Stimulated activated CD4-positive, alpha-beta T cell treated with anti-CD3 and anti-CD28 coated beads, Interleukin-15, amount 100 ng/mL, for 24 hours (primary cell): ENCODE measurements at regions not wholly inside any gene's neighbourhood (a gene's known extent, or its start where the extent isn't known, plus 50 kb on each side); places are given as distances from the start of the nearest gene placed in this dataset.

Experiments used
- DNase-seq: peaks from one replicate; pipeline ENCODE4 v3.0.0-alpha.2; 2020

DNA sequence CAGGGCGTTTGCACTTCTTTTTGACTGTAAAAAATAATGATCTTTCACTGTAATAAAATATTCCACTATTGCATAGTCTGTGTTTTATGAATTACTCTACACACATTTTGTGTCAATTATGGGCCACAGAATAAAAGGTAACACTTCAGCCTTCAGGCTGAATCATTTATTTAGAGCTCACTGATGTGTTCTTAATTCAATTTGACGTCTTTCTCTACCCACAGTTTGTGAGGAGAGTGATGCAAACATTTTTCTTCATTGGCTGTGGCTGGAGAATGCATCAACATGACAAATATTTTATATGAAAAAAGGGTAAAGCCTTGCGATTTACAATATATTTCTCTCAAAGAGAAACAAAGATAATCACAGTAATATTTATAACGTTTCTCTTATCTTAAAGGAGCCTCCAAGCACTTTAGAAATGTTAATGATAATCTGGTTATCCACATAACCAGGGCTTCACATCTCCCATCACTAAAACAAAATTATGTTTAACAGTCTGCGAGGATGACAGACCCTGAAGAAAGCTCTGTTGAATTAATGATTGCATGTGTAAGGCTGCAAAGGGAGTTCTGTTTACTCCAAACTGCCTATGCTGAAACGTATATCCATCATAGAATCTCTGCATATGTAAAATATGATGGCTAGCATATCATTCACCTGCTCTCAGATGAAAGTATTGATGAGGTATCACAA is 951.3 kb downstream of the ZPLD1 start:
- DNase-seq: no peak

DNA sequence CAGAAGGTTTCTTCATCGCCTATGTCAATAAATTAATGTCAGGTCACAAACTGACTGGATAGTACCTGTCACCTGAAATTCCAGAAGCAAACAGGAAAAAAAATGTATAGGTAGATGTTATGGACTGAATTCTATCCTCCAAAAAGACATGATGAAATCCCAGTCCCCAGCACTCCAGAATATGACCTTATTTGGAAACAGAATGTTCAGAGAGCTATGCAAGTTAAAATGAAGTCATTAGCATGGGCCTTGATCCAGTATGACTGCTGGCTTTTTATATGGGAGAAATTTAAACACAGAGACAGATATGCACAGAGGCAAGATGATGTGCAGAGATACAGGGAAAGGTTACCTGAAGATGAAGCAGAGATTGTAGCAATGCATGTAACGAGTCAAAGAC is 953.4 kb downstream of the ZPLD1 start:
- DNase-seq: no peak

DNA sequence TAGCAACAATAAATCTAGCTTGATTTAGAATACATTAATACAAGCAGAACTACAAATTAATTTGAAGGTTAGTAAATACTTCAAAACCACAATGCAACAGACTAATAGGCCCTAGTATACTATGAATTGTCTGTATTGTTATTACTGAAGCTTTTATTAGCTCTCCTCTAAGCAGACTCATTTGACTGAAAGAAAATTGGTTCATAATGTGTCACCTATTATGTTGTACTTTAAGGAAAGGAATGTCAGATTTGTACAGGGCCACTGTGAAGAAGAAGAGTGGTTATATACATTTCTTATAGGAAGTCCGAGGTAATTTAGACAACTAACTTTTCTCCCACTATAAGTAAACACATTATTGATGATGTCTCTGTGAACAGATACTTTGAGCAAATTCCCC is 954.5 kb downstream of the ZPLD1 start:
- no peak for DNase-seq

DNA sequence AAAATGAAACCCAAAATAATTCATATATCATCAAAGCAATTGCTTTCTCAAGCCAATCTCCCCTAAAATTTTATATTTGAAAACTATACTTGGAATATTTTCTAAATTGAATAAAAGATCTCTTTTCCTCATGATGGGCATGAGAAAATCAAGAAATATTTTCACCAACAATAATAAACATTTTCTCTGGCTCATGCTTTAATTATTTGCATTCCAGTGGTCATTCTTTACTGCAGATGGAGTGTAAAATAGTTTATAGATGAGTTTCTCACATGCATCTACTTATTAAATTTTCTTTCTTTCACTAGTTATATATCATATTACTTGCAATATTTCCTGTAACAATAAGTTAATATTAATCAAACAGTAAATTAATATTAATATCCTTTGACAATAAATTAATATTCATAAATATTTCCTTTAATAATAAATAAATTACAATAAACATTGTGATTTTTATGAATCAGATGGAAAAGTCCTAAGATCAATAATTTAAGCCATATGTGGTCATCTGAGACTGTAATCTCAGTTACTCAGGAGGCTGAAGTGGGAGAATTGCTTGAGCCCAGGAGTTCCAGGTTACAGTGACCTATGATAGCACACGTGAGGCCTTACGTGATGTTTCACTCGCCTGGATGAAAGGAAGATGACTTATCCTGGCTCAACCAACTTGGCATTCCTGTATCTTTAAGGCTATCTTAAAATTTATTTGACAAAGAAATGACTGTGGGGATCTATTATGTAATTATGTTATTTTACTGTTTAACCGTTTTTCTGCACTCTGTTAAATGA is 958.8 kb downstream of the ZPLD1 start:
- no peak for DNase-seq

DNA sequence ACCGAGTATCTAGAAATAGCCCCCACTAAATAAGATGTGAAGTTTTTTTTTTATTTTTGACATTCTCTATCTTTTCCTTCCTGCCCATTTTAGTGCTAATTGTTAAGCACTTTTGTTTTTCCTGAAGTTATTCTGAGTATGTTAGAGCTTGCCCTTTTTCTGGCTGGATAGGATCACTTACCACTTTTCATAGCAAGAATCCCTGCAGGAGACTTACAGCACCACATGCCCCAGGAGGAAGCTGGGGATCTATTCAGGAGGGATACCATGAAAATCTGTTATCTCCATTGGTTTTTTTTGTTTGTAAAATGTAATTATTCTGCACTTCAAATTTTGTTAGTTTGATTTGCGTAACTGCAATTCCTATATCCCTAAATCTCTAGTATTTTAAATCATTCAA is 968.4 kb downstream of the ZPLD1 start:
- DNase-seq: no peak

DNA sequence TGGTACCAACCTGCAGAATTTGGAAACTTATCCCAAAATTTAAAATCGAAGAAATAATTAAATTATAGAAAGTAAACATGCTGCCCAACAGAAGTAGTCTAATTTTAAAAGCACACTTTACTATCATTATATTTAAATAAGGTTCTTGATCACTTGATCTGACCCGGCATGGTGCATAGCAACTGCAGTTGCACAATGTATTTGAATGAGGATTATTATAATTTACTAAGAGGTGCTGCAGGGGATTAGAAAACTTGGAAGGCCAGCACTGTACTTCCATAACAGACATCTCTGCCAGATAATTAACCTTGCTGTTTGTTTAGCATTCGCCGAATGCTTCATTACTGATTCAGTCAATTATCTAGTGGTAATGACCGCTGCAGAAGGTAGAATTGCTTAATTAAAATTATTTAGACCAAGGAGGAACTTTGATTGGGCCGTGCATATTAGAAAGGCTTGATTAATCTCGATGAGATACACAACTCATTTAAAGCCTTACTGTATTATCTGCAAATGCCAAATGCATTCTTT is 971.6 kb downstream of the ZPLD1 start:
- DNase-seq: no peak

DNA sequence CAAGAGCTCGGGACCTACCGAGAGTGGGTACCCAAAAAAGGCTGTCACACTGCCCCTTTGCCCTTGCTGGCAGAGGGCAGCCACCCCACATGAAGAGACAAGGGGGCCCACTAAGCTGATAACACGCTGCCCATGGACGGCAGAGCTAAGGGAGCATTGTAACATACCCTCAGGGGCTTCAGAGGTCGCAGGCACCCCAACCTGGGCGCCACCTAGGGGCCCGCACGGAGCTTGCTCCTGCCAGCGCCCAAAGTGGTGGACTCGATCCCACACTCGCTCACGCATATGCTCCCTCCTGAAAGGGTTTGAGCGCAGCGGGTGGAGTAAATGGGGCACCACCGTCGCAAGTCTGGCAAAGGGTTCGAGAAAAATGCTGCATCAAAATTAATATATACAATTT is 975.4 kb downstream of the ZPLD1 start:
- peak; percentile 1 for DNase-seq

DNA sequence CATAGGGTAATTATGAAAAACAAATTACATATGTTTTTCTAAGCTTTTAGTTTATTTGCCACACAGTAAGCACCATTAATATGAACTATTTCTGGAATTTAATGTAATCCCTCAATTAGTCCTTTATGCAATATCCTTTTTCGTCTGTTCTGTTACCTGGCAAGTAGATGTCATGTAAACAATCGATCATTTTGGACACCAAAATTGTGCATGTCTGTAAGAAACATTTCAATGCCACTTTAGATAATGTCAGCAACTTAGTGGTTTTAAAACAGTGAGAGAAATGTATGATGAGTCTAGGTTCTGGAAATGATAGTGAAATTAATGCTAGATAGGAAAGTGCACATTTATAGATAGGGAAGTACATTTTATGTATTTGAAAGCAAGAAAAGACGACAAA is 986.6 kb downstream of the ZPLD1 start:
- DNase-seq: no peak

DNA sequence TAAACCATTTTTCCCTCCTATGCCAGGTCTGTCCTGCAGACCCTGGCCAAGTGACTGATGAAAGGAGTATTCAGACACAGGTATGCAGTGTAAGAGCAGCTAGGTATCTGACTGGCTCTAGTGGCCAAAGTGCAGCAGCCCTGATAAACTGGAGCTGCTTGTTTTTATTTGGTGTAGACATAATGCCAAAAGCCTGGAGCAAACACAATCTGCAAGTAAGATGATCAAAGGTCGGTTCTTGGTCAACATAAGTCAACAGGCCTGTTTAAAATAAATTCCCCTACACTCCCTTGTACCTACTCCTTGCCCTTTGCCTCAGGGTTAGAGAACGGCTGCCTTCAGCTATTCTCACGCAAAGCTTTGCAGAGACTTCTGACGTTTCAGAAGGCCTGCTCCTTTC is 1003.1 kb downstream of the ZPLD1 start:
- no peak for DNase-seq

DNA sequence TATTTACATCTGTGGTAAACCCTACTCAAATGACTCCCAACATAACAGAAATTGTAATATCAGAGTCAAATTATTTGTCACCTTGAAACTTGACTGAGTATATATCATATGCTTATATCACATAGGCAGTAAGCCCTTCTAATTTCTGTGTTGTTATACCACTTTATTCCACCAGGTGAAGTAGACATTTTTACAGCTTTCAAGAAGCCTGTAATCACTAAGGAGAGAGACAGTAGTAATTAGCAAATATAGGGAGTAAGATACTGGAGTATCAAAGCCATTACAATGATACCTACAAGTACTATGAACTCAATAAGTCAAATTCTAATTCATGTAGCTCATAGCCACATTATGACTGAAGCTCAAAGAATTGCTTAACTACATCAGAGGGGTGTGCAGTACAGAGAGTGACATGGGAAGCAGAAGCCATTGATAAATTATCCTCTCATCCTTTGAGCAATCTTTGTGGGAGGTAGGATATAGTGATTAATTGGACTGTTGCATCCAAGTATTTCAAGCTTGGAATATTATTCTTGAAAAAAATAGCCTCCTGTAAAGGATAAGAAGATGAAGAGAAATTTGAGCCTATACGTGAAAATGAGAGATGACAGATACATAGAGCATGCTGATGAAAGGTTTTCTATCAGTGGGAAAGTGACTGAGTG is 1005.9 kb downstream of the ZPLD1 start:
- DNase-seq: no peak

DNA sequence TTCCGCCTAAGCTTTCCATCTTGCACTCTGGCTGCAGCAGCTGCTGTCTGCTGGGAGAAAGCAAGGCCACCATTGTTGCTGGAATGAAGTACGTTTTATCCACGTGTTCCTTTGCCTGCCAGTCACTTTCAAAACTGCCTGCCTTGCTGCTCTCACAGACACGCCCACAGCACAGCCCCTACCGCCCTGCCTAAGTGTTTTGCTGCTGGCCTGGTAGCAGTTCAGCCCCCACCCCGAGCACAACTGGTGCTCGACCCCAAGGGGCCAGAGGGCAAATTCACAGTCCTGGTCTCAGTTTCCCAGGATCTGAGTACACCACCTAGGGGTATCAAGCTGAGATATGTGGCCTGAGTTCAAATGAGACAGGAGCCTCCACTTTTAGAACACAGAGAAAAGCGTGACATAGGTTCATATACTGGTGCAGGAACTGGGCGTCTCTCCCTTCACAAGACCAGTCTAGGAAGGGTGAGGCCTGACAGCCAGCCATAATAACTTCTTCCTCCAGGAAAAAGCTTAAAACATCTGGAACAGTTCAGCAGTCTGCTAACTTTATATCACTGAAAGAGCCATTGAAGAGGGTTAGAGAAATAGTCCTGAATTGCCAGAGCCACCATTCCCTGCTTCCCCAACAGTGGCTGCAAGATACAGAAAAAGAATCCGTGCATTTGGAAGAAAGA is 1012.3 kb downstream of the ZPLD1 start:
- DNase-seq: no peak

DNA sequence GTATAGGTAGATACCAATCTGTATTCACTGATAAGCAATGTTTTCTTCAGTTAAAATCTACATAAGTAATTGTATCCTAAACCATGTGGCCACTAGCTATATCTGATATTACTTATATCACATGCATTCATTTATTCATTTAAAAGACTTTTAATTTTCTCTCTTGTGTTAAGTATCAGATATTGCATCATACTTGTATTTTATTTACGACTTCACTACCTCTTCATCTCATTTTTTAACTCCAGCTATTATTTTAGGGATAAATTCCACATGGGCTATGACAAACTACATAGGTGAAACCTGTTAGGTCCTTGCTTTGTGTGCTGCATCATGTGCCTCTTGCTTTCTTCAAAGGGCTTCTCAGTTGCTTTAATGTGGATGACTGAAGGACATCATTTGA is 1018.3 kb downstream of the ZPLD1 start:
- no peak for DNase-seq

DNA sequence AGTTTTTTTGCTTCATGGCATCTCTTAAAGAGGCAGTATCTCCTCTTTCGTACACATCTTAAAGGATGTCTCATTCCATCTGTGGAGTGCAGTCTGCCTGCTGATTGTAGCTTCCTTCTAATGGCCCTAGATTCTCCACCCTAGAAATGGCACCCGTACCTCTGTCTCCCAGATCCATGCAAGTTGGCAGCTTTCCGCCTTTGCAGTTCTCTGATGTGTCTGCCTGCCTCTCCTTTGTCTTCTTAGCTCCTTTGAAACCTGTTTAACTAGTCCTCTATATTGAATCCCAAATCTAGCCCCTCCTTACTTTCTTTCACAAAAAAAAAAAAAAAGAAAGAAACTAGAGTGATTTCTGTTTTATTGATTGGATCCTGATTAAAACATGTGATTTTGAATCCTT is 1025.0 kb downstream of the ZPLD1 start:
- no peak for DNase-seq

DNA sequence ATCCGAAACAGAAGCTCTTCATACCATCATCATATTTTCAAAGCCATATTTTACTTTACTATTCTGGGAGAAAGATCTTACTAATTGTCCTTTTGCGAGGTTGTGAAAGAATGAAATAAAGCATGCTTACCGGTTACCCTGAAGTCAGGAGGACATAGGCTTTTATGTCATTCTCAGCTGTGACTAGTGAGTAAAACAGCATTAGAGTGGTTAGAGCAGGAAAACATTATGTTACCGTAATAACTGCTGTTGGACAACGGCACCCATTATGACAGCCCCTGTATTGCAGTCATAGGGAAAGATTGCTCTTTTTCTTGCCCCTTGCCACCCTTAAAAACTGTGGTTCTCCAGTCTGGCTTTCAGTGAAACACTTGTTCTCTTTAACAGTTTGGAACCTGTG is 1035.7 kb downstream of the ZPLD1 start:
- DNase-seq: no peak

DNA sequence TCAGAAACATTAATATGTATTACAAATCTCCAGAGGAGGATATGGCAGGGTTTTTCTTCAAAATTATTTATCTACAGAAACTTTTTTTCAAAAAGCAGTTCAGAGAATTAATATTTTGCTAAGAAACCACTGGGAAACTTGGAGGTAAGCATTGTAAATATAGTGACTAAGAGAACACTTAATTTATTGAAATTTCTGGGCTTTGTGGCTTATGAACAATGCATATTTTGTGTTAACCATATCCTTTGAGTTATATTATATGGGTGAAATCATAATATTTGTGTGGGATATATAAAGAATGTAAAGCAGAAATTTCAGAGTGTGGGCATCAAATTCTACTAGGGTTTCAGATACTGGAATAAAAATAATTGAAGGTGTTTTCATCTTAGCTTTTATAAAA is 1059.2 kb downstream of the ZPLD1 start:
- DNase-seq: no peak

DNA sequence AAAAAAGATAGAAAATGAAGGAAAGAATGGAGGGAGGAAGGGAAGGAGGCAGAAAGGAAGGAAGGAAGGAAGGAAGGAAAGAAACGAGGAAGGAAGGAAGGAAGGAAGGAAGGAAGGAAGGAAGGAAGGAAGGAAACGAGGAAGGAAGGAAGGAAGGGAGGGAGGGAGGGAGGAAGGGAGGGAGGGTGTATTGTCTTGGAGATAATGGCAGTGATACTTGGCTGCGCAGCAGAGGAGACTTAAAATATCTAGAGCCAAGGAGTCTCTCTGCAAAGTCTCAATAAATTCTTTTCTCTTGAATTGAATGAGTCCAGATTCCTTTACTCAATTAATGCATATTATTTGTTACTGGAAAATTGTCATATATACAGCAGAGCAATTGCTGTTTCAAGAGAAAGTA is 1059.7 kb downstream of the ZPLD1 start:
- no peak for DNase-seq

DNA sequence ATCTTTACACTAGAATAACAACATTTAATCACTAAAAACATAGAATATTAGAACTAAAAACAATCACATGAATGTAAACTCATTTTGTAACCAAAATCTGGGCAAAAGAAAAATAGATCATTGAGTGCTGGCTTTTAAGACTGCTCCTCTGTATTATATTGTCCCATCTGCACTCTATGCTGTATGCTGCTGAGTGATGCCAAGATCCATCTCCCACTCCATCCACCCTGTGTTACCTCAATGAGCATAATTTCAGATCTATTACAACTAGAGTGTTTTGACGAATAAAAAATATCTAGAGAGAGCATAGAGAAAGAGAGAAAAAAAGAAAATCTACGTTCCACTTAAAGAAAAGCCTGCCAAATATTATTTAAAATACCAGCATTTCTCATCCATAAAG is 1060.4 kb downstream of the ZPLD1 start:
- no peak for DNase-seq

DNA sequence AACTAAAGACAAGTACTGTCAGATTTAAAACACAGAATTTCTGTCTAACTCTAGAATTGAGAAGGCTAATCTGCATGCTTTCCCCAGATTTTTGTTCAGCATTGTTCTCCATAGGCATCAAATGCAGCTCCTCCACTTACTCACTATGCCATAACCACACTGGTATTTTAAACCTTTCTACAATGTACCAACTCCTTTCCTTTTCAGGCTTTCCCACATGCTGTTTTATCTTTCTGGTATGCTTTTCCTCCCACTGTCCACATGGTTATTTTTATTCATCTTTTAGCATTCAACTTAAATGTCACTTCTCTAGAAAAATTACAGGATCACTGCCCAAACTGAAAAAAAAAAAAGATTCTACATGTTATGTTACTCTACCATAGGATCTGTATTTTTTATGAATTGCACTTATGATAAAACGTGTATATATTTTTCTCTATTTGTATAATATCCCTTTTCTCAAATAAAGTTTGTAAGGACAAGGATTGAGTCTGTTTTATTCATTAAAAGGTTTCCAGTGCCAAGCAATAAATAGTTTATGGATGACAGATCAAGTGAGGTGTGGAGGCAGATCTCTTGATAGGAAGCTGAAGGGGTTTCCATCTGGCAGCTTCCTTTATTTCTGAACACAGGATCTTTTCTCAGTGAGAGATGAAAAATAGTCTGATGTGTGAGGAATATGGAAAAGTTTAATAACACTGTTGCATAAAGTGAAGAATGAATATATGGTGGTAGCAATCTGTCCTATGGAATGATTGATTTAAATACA is 1064.5 kb downstream of the ZPLD1 start:
- no peak for DNase-seq

DNA sequence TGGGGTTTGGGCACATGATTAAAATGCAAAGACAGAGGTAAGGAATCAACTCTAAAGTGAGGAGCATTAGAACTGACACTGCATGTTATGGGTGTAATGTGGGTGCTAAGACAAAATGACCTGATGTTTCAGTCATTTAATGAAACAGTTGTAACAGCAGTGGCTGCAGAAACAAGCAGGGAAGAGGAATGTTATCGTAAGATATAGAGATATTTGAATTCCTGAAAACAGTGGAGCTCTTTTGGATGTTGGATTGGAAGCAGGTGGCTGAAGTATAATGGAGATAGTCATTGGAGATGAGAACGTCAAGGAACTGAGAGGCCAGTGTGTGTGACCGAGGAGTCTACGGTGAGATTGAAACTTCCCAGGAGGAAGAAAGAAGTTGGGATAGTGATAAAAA is 1065.2 kb downstream of the ZPLD1 start:
- no peak for DNase-seq

DNA sequence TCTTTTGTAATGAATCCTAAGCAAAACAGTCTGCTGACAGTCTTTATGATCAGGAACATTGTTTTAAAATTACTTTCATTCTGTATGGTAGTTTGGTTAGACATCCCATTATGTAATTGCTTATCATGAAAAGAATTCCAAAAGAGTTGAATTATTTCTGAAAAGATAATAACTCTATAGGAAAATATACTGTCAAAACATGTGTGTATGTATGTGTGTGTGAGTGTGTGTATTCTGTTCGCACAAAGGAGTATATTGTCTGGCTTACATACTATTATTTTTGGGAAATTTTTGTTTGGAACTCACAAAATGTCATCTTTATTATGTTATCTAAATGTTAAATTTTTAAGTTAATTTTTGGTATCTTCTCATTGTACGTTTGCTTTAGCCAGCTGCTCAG is 1075.9 kb downstream of the ZPLD1 start:
- DNase-seq: no peak

DNA sequence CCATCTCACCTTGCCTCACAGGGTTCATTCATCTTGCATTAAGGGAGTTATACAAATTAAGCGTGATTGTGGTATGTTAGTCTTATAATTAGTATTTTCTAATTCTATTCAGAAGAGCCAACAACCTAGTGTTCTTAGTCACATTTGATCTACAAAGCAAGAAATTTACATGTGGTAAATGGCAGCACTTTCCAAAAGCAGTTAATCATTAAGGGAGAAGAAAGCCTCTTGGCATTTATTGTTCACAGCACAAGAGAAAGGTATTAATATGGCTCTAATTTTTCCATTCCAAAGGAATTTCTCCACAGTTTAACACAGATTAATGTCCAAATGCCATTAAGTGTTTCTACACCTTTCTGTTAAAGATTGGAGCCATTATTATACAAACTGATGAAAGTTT is 1077.1 kb downstream of the ZPLD1 start:
- no peak for DNase-seq

DNA sequence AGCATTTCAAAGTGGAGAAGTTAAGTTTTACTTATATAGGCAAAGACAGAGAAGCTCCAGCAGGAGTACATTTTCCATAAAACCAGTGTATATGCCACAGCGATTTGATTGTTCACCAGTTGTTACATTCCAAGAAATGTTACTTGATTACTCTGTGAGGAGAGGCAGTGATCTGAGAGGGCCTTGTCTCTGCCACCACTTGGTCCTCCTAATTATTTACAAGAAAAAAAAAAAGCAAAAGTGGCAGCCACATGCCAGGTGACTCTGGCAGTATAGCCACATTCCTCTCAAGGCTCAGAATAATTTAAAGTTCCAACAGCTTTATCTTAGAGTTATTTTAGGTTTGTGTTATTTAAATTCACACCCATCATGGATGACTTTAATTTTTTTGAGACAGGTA is 1077.8 kb downstream of the ZPLD1 start:
- no peak for DNase-seq

DNA sequence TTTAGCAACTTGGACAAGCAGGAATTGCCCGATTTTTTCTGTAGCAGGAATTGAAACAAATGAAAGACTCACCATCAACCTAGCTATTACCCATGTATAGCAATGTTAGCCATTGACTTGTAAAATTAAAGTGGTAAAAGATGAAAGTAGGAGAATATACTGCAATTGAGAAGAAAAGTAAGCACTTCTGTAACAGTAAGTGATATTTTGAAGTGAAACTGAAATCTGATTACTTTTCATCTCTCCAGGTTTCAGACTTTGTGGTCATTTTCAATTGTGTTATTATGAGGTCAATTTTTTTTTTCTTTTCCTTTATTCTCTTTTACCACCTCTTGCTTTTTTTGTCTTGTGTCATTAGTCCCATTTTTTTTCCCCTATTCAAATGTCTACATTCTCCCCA is 1078.2 kb downstream of the ZPLD1 start:
- no peak for DNase-seq
